Endothelial cell (in vitro differentiated cells): ENCODE measurements at regions not wholly inside any gene's neighbourhood (a gene's known extent, or its start where the extent isn't known, plus 50 kb on each side); places are given as distances from the start of the nearest gene placed in this dataset.

Experiments used
- DNase-seq: peaks from one replicate; pipeline ENCODE4 v3.0.0; 2021; ENCODE audit warnings: low spot score
- H3K27ac Mint-ChIP-seq: one replicate; pipeline ENCODE4 v1.8.0; 2021; ENCODE audit warnings: mixed read lengths, inconsistent platforms; ENCODE audit not compliant: unreplicated experiment
- H3K27me3 Mint-ChIP-seq: one replicate; pipeline ENCODE4 v1.8.0; 2021; ENCODE audit warnings: mild to moderate bottlenecking, moderate library complexity, mixed read lengths, inconsistent platforms; ENCODE audit not compliant: unreplicated experiment
- H3K36me3 Mint-ChIP-seq: one replicate; pipeline ENCODE4 v1.8.0; 2021; ENCODE audit warnings: mild to moderate bottlenecking, low read depth, mixed read lengths, inconsistent platforms; ENCODE audit not compliant: unreplicated experiment
- H3K4me1 Mint-ChIP-seq: one replicate; pipeline ENCODE4 v1.8.0; 2021; ENCODE audit warnings: mild to moderate bottlenecking, mixed read lengths, inconsistent platforms; ENCODE audit not compliant: unreplicated experiment
- H3K4me3 Mint-ChIP-seq: one replicate; pipeline ENCODE4 v1.8.0; 2021; ENCODE audit warnings: mild to moderate bottlenecking, mixed read lengths, inconsistent platforms; ENCODE audit not compliant: unreplicated experiment
- H3K9me3 Mint-ChIP-seq: one replicate; pipeline ENCODE4 v1.8.0; 2021; ENCODE audit warnings: mixed read lengths, inconsistent platforms; ENCODE audit not compliant: unreplicated experiment
- CTCF ChIP-seq: fragments of 200-600 bp; sonication (generic); IDR thresholded peaks from one replicate; pipeline ENCODE4 v1.5.0; 2021; ENCODE audit warnings: antibody characterized with exemption; ENCODE audit not compliant: unreplicated experiment

GRCh38 chr11:70755410-70756158 is 357.3 kb downstream of the CTTN start:
- no peaks in the 10 kb centered on the region for H3K9me3 Mint-ChIP-seq
- H3K4me3 Mint-ChIP-seq, result no peak overlapping the region
- H3K27ac Mint-ChIP-seq, result no peak overlapping the region
- no peaks in the 10 kb centered on the region for H3K36me3 Mint-ChIP-seq
- no peaks in the 10 kb centered on the region for H3K27me3 Mint-ChIP-seq
- no peaks in the 10 kb centered on the region for H3K4me1 Mint-ChIP-seq
- peak; percentile 96 for TF ChIP-seq CTCF
- peak; percentile 86 for DNase-seq

- Mint-ChIP-seq H3K27me3 (no peaks in the 10 kb centered on the region), H3K36me3 (no peaks in the 10 kb centered on the region), H3K4me1 (no peaks in the 10 kb centered on the region), H3K4me3 (no peak overlapping the region), H3K9me3 (no peaks in the 10 kb centered on the region), H3K27ac (no peak overlapping the region)
- TF ChIP-seq CTCF, result no peak
- DNase-seq, result no peak
Observed at GRCh38 chr11:70756341-70756740, 358.0 kb downstream of the CTTN start.

GRCh38 chr11:70756756-70757155 is 358.4 kb downstream of the CTTN start:
- Mint-ChIP-seq H3K4me1 (no peaks in the 10 kb centered on the region), H3K27me3 (no peaks in the 10 kb centered on the region), H3K4me3 (no peak overlapping the region), H3K27ac (no peak overlapping the region), H3K9me3 (no peaks in the 10 kb centered on the region), H3K36me3 (no peaks in the 10 kb centered on the region)
- TF ChIP-seq CTCF, result no peak
- no peak for DNase-seq

GRCh38 chr11:70757241-70757640 is 358.9 kb downstream of the CTTN start:
- Mint-ChIP-seq H3K27me3 (no peaks in the 10 kb centered on the region), H3K27ac (no peak overlapping the region), H3K36me3 (no peaks in the 10 kb centered on the region), H3K4me1 (no peaks in the 10 kb centered on the region), H3K9me3 (no peaks in the 10 kb centered on the region), H3K4me3 (no peak overlapping the region)
- no peak for TF ChIP-seq CTCF
- no peak for DNase-seq

- Mint-ChIP-seq H3K27ac (no peak overlapping the region), H3K4me1 (no peaks in the 10 kb centered on the region), H3K27me3 (no peaks in the 10 kb centered on the region), H3K36me3 (no peaks in the 10 kb centered on the region), H3K9me3 (no peaks in the 10 kb centered on the region), H3K4me3 (no peak overlapping the region)
- DNase-seq, result no peak
- no peak for TF ChIP-seq CTCF
Observed at GRCh38 chr11:70758206-70758605, 359.9 kb downstream of the CTTN start.
